HG02970 (cell line): ENCODE measurements at regions not wholly inside any gene's neighbourhood (a gene's known extent, or its start where the extent isn't known, plus 50 kb on each side); places are given as distances from the start of the nearest gene placed in this dataset.

Experiments used
- ATAC-seq: cut with Tn5 transposase; IDR thresholded peaks from one replicate; pipeline ENCODE4 v1.9.1; 2021; ENCODE audit warnings: mild to moderate bottlenecking, moderate library complexity, moderate number of reproducible peaks; ENCODE audit not compliant: unreplicated experiment, low FRiP score

- no peak for ATAC-seq
Observed at GRCh38 chr11:19352072-19352770, 111.5 kb upstream of the E2F8 start.

- no peak for ATAC-seq
Observed at GRCh38 chr11:19351426-19351825, 110.7 kb upstream of the E2F8 start.

GRCh38 chr11:19350160-19350559 is 109.4 kb upstream of the E2F8 start:
- no peak for ATAC-seq

DNA sequence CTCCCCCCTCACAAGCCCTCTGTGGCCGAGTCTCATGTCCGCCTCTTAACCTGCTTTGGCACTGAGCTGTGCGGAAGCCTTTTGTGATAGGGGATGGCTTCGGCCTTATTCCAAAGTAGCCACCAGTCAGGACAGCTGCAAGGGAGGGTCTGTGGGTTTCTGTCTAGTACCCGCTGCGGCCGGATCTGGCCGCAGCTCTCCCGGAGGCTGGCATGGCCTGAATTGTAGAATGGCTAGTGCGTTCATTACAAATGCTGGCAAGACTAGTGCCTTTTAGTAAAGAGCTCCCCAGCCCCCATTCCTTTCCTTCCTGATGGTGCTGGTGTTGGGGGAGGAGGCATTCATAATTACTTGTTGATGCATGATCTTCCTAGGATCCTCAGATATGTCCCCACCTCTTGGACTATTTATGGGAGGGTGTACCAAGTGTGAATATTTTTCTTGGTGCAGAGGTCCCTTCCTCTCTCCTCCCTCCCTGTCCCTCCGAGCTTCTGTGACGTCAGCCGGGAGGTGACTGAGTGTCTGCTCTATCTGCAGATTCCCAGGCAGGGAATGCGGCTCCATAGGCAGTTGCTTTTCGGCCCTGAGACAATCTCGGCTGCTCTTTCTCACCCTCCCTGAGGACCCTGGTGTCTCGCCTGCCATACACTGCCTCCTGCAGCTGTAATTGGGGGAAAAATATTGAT is 108.7 kb upstream of the E2F8 start:
- no peak for ATAC-seq

DNA sequence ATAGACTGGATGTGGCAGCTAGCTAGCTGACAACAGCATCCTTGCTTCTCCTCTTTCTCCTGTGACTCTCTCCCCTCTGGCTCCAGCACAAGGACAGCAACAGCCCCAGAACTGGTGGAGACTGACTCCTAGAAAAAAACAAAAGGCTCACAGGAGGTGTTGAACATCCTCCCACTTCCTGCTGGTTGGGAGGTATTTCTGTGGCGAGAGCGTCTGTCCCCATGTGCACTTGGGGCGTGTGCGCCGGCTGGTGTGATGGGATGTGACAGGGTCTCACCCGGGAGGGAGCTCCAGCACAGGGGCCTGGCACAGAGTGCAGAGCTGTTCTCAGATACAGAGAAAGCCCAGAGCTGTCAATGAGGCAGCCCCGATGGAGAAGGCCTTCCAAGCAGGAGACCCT is 107.2 kb upstream of the E2F8 start:
- ATAC-seq: no peak

GRCh38 chr11:19345848-19346681 is 105.3 kb upstream of the E2F8 start:
- ATAC-seq: no peak

- ATAC-seq: no peak
Observed at GRCh38 chr11:19345519-19345847, 104.7 kb upstream of the E2F8 start.

DNA sequence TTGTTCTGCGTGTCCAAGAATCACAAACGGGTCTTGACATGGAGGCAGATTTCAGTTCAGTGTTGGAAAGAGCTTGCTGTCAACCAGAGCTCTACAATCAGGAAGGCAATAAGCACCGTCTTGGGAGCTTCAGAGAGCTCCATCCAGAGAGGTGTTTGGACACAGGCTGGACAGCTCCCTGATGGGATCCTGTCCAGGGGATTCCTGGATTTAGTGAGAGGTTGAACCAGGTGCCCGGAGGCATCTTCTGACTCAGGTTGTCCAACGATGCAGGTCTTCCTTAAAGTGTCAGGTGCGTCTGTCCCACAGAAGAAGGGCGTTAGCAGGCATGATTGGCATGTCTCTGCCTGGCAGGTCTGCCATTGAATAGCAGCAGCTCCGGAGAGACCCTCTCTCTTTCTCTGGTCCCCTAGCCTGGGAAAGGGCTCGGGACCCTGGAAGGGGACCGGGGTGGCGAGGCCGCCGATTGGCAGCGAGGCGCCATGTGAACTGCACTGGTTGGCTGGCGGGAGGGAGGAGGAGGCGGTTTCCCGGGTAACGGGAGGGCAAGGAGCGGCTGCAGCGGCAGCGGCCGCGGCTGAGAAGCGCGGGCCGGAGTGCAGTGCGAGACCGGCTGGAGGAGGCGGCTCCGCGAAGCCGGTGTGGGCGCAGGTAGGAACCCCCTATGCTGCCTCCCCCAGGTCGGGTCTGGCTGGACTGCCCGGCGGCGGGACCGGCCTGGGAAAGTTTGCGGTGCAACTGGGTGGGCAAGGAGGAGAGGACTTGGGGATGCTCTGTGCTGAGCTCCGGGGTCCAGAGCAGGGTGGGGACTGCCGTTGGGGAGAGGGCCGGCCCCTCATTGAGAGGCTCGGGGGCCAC is 104.1 kb upstream of the E2F8 start:
- ATAC-seq: no peak

DNA sequence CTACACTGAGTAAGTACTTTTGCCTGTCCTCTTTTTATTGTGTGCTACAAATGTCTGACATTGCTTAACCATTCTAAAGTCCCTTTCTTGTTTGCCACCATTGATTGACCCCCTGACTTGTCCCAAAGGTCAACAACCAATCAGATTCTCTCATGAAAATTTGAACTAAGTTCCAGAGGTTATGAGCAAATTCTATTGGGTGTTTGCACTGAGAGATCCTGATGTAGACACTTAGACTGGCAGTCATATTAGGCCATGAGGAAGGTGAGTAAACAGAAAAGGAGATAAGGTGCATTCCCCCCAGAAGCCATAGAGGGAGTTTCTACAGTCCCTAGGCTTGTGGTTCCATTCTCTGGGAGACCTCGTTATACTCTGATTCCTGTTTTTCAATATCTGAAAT is 101.3 kb upstream of the E2F8 start:
- ATAC-seq: no peak

DNA sequence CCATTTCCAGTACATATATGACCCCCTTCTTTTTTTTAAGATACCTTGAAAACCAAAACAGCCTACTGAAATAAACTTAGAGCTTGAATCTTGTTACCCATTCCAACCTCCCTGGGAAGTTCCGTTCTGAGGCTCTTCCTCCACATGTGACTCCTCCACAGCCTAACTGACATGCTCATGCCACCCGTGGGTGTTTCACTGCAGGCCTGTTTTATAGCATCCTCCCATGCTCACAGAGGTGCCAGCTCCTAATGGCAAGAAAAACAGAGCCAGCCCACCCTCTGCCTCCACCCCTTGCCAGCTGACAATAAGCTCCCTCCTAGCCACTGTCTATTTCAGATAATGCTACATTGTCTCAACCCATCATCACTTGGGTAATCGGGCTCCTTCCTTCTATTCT is 97.6 kb upstream of the E2F8 start:
- ATAC-seq: no peak

GRCh38 chr11:19337779-19338178 is 97.0 kb upstream of the E2F8 start:
- ATAC-seq: no peak

DNA sequence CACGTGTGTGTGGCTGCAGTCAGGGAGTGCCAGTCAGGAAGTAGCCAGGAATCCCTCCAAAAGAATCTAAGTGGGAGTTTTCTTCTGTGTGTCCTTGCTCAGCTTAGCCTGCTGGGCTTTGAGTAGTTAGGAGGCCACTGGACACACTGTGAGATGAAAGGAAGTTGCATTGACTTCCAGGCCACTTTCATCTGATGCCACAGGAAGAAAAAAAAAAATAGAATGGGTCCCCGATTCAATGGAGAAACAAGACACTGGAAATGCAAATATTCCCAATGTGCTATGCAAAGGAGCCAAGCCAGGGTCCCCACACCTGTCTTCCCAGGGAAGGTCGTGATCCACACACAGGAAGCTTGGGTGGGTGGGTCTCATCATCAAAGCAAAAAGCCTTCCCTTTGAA is 95.6 kb upstream of the E2F8 start:
- no peak for ATAC-seq

DNA sequence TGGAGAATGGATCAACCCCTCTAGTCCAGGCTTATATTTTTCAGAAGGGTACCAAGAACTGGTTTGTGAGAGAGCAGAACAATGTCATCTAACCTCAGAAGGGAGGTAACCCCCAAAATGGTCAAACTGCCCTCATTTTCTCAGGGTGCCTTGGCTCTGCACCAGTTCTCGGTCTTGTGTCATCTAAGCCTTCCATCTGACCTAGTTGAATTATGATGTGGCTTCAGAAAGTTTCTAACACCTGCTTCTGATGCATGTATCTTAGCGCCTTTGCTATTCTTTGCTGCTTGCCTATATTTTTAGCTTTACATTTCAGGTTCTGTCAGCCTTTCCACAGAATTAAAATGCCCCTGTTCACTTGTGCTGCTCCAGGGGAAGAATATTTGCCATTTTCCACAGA is 91.7 kb upstream of the E2F8 start:
- ATAC-seq: no peak

DNA sequence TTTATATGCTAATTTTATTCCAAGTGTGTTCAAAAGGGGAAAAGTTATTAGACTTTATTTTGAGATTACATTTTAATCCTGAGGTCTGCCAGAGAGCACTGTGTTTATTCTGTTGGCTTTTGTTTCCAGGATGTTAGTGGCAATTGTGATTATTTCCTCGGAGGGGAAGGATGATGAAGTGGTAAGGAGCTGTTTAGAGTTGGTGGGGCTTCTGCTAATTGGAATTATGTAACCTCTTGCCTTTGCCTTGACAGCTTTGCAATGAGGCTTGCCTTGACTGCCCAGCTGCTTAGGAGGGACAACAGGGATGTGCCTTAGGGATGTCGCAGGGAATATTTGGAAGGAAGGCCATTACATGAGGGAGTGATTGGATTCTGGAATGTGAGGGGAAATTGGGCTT is 89.7 kb upstream of the E2F8 start:
- ATAC-seq: no peak

DNA sequence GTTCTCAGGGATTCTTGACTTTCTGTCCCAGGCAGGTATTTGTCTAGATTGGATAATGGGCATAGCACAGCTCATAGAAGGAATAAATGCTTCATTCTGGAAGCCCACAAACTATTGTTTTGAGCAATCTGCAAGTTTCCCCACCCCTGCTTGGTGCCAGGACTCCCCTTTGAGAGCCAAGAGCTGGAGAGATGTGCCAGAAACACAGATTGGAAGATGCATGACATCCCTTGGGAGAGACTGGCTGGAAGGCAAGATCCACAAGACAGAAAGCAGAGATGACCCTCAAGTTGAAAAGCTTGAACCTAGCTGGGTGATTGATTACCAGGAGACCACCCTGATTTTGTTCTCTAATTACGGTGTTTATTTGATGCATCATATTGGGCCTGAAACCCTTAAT is 89.2 kb upstream of the E2F8 start:
- no peak for ATAC-seq

DNA sequence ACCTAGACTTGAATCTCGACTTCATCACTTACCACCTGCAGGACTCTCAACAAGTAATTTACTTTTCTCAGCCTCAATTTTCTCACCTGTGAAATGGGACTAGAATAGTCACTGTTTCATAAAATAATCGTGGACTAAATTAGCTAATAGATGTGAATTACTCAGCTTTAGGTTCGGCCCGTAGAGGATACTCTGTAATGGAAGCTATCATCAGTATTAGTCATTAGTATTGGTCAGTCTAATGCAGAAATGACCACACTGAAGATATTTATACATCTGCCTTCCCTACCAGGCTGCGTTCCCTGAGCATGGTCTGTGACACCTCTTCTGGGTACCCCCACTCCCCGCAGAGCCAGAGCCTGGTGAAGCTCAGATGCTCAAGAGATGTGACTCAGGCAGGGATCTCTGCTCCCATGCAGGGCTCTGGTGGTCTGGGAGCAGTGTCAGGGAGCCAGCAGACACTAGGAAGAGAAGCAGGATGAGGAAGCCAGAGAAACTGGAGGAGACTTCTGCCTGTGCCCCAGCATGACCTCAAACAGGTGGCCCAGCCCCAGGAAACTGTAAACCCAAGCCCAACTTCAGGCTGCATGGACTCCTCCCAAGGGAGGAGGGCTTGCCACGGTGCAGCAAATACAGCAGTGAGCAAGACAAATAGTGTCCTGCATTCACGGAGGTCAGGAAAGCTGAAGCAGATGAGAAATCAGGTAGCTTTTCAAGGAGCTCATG is 88.0 kb upstream of the E2F8 start:
- no peak for ATAC-seq

- ATAC-seq: no peak
Observed at GRCh38 chr11:19327280-19327679, 86.5 kb upstream of the E2F8 start.

GRCh38 chr11:19326499-19326898 is 85.8 kb upstream of the E2F8 start:
- no peak for ATAC-seq

GRCh38 chr11:19323502-19323901 is 82.8 kb upstream of the E2F8 start:
- ATAC-seq: no peak

GRCh38 chr11:19321351-19321750 is 80.6 kb upstream of the E2F8 start:
- no peak for ATAC-seq
